H1 (cell line): ENCODE measurements at regions not wholly inside any gene's neighbourhood (a gene's known extent, or its start where the extent isn't known, plus 50 kb on each side); places are given as distances from the start of the nearest gene placed in this dataset.

Source experiments
- CTCF ChIA-PET: fragments of 300-600 bp; sonication (Branson Sonifier 250); formaldehyde crosslinking; loops from one replicate; lab custom pipeline; 2021; ENCODE audit not compliant: partially characterized antibody; lab: Charles Lee
- POLR2A ChIA-PET: fragments of 300-600 bp; sonication (Branson Sonifier 250); formaldehyde crosslinking; loops from one replicate; lab custom pipeline; 2021; ENCODE audit warnings: inconsistent platforms; ENCODE audit not compliant: partially characterized antibody; lab: Charles Lee
- DNase-seq, 2 experiments: peaks; one replicate each; pipeline versions ENCODE4 v3.0.0 to v3.0.0-alpha.2; 2010 to 2022; ENCODE audit warnings: low spot score in 2 of 2, low read depth in 1 of 2, mixed read lengths in 1 of 2
- FAIRE-seq: peaks from 2 replicates; lab custom pipeline; 2011; peaks lifted over from hg19 to GRCh38; lab: Jason Lieb, UNC
- H2AFZ ChIP-seq: 2 replicates; pipeline ENCODE4 v1.8.1; 2012; ENCODE audit warnings: low read length, inconsistent platforms
- H2AK5ac ChIP-seq: 2 replicates; pipeline ENCODE4 v1.6.1; 2013; ENCODE audit warnings: low read depth, low read length
- H2BK120ac ChIP-seq: replicated peaks from 2 replicates; pipeline ENCODE3; 2013; ENCODE audit warnings: low read depth, low read length, inconsistent platforms
- H2BK12ac ChIP-seq: 2 replicates; pipeline ENCODE4 v1.6.1; 2013; ENCODE audit warnings: low read depth, low read length
- H2BK15ac ChIP-seq: 2 replicates; pipeline ENCODE4 v1.6.1; 2013; ENCODE audit warnings: low read length
- H2BK20ac ChIP-seq: 2 replicates; pipeline ENCODE4 v1.6.1; 2013; ENCODE audit warnings: low read length
- H2BK5ac ChIP-seq: 2 replicates; pipeline ENCODE4 v1.6.1; 2013; ENCODE audit warnings: low read depth, low read length
- H3K14ac ChIP-seq: 2 replicates; pipeline ENCODE4 v1.6.1; 2013; ENCODE audit warnings: inconsistent platforms; ENCODE audit not compliant: insufficient read length
- H3K18ac ChIP-seq: 2 replicates; pipeline ENCODE4 v1.6.1; 2013; ENCODE audit warnings: low read length; ENCODE audit errors: extremely low read depth
- H3K23ac ChIP-seq: 2 replicates; pipeline ENCODE4 v1.6.1; 2013; ENCODE audit warnings: inconsistent platforms; ENCODE audit not compliant: insufficient read length
- H3K23me2 ChIP-seq: 2 replicates; pipeline ENCODE4 v1.6.1; 2013; ENCODE audit warnings: low read depth, low read length
- H3K27ac ChIP-seq: 2 replicates; pipeline ENCODE4 v1.6.1; 2011; ENCODE audit warnings: low read depth, low read length, inconsistent platforms
- H3K27me3 ChIP-seq, 4 experiments: replicated peaks in 1 of 4; 1 replicate in 1 of 4; 2 replicates in 3 of 4; pipeline versions ENCODE4 v1.6.1 to v1.8.1; 2011 to 2013; ENCODE audit warnings: low read length in 3 of 4, mild to moderate bottlenecking in 3 of 4, inconsistent platforms in 2 of 4, mixed read lengths in 2 of 4, moderate library complexity in 1 of 4; ENCODE audit not compliant: control insufficient read depth in 3 of 4, insufficient read depth in 3 of 4; ENCODE audit errors: extremely low read depth in 1 of 4
- H3K36me3 ChIP-seq, 4 experiments: 2 replicates each; pipeline versions ENCODE4 v1.6.1 to v1.8.1; 2011 to 2013; ENCODE audit warnings: mild to moderate bottlenecking in 4 of 4, low read length in 3 of 4, moderate library complexity in 2 of 4, control low read depth in 1 of 4, inconsistent platforms in 1 of 4; ENCODE audit not compliant: insufficient read depth in 4 of 4, control insufficient read depth in 2 of 4
- H3K4ac ChIP-seq: replicated peaks from 2 replicates; pipeline ENCODE3; 2013; ENCODE audit warnings: low read length, low read depth, mixed read lengths, inconsistent platforms; ENCODE audit not compliant: insufficient read length
- H3K4me1 ChIP-seq, 4 experiments: replicated peaks in 1 of 4; 1 replicate in 1 of 4; 2 replicates in 3 of 4; pipeline versions ENCODE4 v1.6.1 to v1.8.1; 2011 to 2013; ENCODE audit warnings: low read length in 3 of 4, inconsistent platforms in 2 of 4, mixed read lengths in 1 of 4; ENCODE audit not compliant: insufficient read depth in 4 of 4, control insufficient read depth in 3 of 4
- H3K4me2 ChIP-seq, 2 experiments: 2 replicates each; pipeline versions ENCODE4 v1.6.1 to v1.8.1; 2011 to 2013; ENCODE audit warnings: low read depth in 2 of 2, low read length in 2 of 2, control low read depth in 1 of 2, inconsistent platforms in 1 of 2, mild to moderate bottlenecking in 1 of 2; ENCODE audit not compliant: insufficient read depth in 1 of 2
- H3K4me3 ChIP-seq, 4 experiments: fragments of 200-600, 300-600 bp in 1 of 4; sonication (generic), shearing (Covaris generic), sonication (Bioruptor Twin) in 1 of 4; 2 replicates each; pipeline versions ENCODE4 v1.5.1 to v1.8.1; 2011 to 2016; ENCODE audit warnings: low read length in 4 of 4, low read depth in 3 of 4, control low read depth in 2 of 4, inconsistent platforms in 2 of 4, mild to moderate bottlenecking in 2 of 4, mixed read lengths in 1 of 4, moderate library complexity in 1 of 4; ENCODE audit not compliant: insufficient read depth in 2 of 4; ENCODE audit errors: extremely low read depth in 1 of 4
- H3K56ac ChIP-seq: replicated peaks from 2 replicates; pipeline ENCODE3; 2013; ENCODE audit warnings: low read depth, mild to moderate bottlenecking, mixed read lengths, low read length, inconsistent platforms; ENCODE audit not compliant: insufficient read length
- H3K79me1 ChIP-seq: 2 replicates; pipeline ENCODE4 v1.6.1; 2013; ENCODE audit warnings: low read depth, low read length, control low read depth
- H3K79me2 ChIP-seq, 2 experiments: 2 replicates each; pipeline versions ENCODE4 v1.6.1 to v1.8.1; 2012 to 2013; ENCODE audit warnings: low read length in 2 of 2, mild to moderate bottlenecking in 2 of 2, inconsistent platforms in 1 of 2; ENCODE audit not compliant: insufficient read depth in 2 of 2, control insufficient read depth in 1 of 2
- H3K9ac ChIP-seq, 4 experiments: replicated peaks in 1 of 4; 1 replicate in 1 of 4; 2 replicates in 3 of 4; pipeline versions ENCODE4 v1.6.1 to v1.8.1; 2011 to 2013; ENCODE audit warnings: low read depth in 3 of 4, low read length in 3 of 4, control low read depth in 2 of 4, mild to moderate bottlenecking in 2 of 4, moderate library complexity in 2 of 4, inconsistent platforms in 1 of 4; ENCODE audit errors: extremely low read depth in 1 of 4
- H3K9me3 ChIP-seq, 2 experiments: 2 replicates each; pipeline versions ENCODE4 v1.6.1 to v1.8.1; 2012 to 2013; ENCODE audit warnings: mild to moderate bottlenecking in 2 of 2, moderate library complexity in 2 of 2, control low read depth in 1 of 2, inconsistent platforms in 1 of 2, low read depth in 1 of 2, low read length in 1 of 2, mixed read lengths in 1 of 2; ENCODE audit not compliant: insufficient read depth in 2 of 2
- H4K20me1 ChIP-seq, 2 experiments: replicated peaks in 1 of 2; 2 replicates each; pipeline versions ENCODE3 to v1.8.1; 2011 to 2013; ENCODE audit warnings: inconsistent platforms in 2 of 2, low read length in 2 of 2, mild to moderate bottlenecking in 1 of 2; ENCODE audit not compliant: insufficient read depth in 2 of 2, control insufficient read depth in 1 of 2
- H4K5ac ChIP-seq: 2 replicates; pipeline ENCODE4 v1.6.1; 2013; ENCODE audit warnings: low read length, low read depth, mixed read lengths, inconsistent platforms; ENCODE audit not compliant: insufficient read length
- H4K8ac ChIP-seq: 2 replicates; pipeline ENCODE4 v1.8.0; 2013; ENCODE audit warnings: mild to moderate bottlenecking, moderate library complexity, low read length, inconsistent platforms; ENCODE audit not compliant: insufficient read depth; ENCODE audit errors: extremely low read depth
- H4K91ac ChIP-seq: replicated peaks from 2 replicates; pipeline ENCODE3; 2013; ENCODE audit warnings: low read length, mixed read lengths, inconsistent platforms; ENCODE audit not compliant: insufficient read length
- GTF2F1 ChIP-seq: IDR thresholded peaks from 2 replicates; pipeline ENCODE4 v1.6.1; 2012; ENCODE audit warnings: low read depth, low read length, improper control_type of control experiment, borderline replicate concordance
- KDM4A ChIP-seq: IDR thresholded peaks from one replicate; pipeline ENCODE4 v1.7.1; 2012; ENCODE audit warnings: low read depth, mild to moderate bottlenecking, moderate library complexity, low read length, inconsistent platforms; ENCODE audit not compliant: severe bottlenecking
- WGBS, 2 experiments: shearing (Covaris generic) in 1 of 2; methylation state at CpG; one replicate each; pipeline versions ENCODE4 v1.1.6 to v1.1.7; 2013 to 2015; ENCODE audit warnings: low lambda C conversion rate in 2 of 2, mixed read lengths in 2 of 2, inconsistent platforms in 1 of 2, low coverage in 1 of 2, missing lambda C conversion rate in 1 of 2; ENCODE audit not compliant: insufficient replicate concordance in 2 of 2, insufficient coverage in 1 of 2, insufficient read length in 1 of 2; ENCODE audit errors: extremely low coverage in 1 of 2, missing lambda C conversion rate in 1 of 2; 5-methylcytosine and 5-hydroxymethylcytosine counted together

- Histone ChIP-seq H3K4ac (no peak overlapping the region), H3K9ac (no peak overlapping the region)
Measured at GRCh38 chr6:3575166-3575565, 118.3 kb upstream of the SLC22A23 start.

More at GRCh38 chr6:3575166-3575565, 118.3 kb upstream of the SLC22A23 start:
- FAIRE-seq, result no peak
- Histone ChIP-seq H3K14ac (no peak overlapping the region), H3K18ac (no peak overlapping the region), H3K27ac (no peak overlapping the region), H3K23ac (no peak overlapping the region), H3K9me3 (no peaks in the 10 kb centered on the region), H2BK5ac (no peak overlapping the region), H2BK20ac (no peak overlapping the region), H4K8ac (no peak overlapping the region), H2AFZ (no peak overlapping the region), H3K23me2 (no peaks in the 10 kb centered on the region)
- no peak for DNase-seq
- TF ChIP-seq KDM4A (no peak), GTF2F1 (no peak)
- TF ChIP-seq, all 59 proteins: peak for 0
- no peak overlapping the region for H4K5ac ChIP-seq
- CTCF ChIA-PET, result interaction anchor here (0.9 to 2.0 kb wide), 4 partner anchors 10 to 324 kb away, joined by 3 to 5 read pairs (median 4); no protein-coding TSS in a partner anchor
- no peaks in the 10 kb centered on the region for H3K79me1 ChIP-seq
- H3K56ac ChIP-seq, result no peak overlapping the region
- H2BK12ac ChIP-seq, result no peak overlapping the region
- H2AK5ac ChIP-seq, result no peak overlapping the region
- H3K4me2 ChIP-seq, result no peak overlapping the region
- POLR2A ChIA-PET, result no interaction called here
- no peak overlapping the region for H2BK120ac ChIP-seq
- H3K36me3 ChIP-seq, result no peaks in the 10 kb centered on the region
- no peaks in the 10 kb centered on the region for H4K20me1 ChIP-seq
- H3K79me2 ChIP-seq, result no peaks in the 10 kb centered on the region
- no peak overlapping the region; a peak in 1 of 8 replicates for H3K4me3 ChIP-seq
- no peak overlapping the region for H4K91ac ChIP-seq
- no peak overlapping the region for H2BK15ac ChIP-seq
- H3K4me1 ChIP-seq, result peaks cover 0 to 7% (median 3%) of the 10 kb centered on the region in 4 experiments; a peak in 4 of 7 replicates
- H3K27me3 ChIP-seq, result no peaks in the 10 kb centered on the region
- 91% methylated on average over 6 of the region's 6 CpGs; no CpG with 5 or more reads in 1 of the 2 experiments for WGBS, 2 experiments
